ENCODE measurements at regions not wholly inside any gene's neighbourhood (a gene's known extent, or its start where the extent isn't known, plus 50 kb on each side); places are given as distances from the start of the nearest gene placed in this dataset.

GRCh38 chr15:36430726-36431265 lies 148.6 kb upstream of the CDIN1 start:
- no TSS peak for BruUV-seq (replicated peaks)
- Histone ChIP-seq H3K4me1 (ENCODE audit: control insufficient read depth in 1 of 2, insufficient read depth in 2 of 2, low read length in 2 of 2) (peaks cover 25 to 56% of the 10 kb centered on the region in 2 experiments), H4K20me1 (ENCODE audit: insufficient read depth) (no peaks in the 10 kb centered on the region), H3K9me2 (ENCODE audit: insufficient read depth) (no peaks in the 10 kb centered on the region), H3K4me3 (replicated peaks in 1 of 2; ENCODE audit: low read depth in 1 of 2, low read length in 2 of 2) (no peak overlapping the region), H3K9me3 (ENCODE audit: control insufficient read depth in 1 of 2, insufficient read depth in 1 of 2, low read depth in 1 of 2, low read length in 2 of 2) (no peaks in the 10 kb centered on the region), H3K9ac (ENCODE audit: low read length) (no peak overlapping the region), H3K79me2 (ENCODE audit: insufficient read depth, low read length) (no peaks in the 10 kb centered on the region), H3K36me3 (ENCODE audit: control insufficient read depth in 1 of 2, insufficient read depth in 2 of 2, low read length in 2 of 2) (peaks cover 0 to 8% of the 10 kb centered on the region in 2 experiments; a peak in 1 of 4 replicates), H2AFZ (ENCODE audit: low read depth, low read length, poor library complexity, severe bottlenecking) (peak overlapping the region; percentile 55), H3K4me2 (ENCODE audit: low read length) (no peak overlapping the region), H3K27me3 (ENCODE audit: insufficient read depth, low read length) (no peaks in the 10 kb centered on the region), H3K27ac (ENCODE audit: low read depth, low read length) (no peak overlapping the region)
- no peak for ATAC-seq
- intact Hi-C loops (cut with micrococcal nuclease), result no loop called here
- ChIA-PET POLR2A (no interaction called here), CTCF (no interaction called here), RAD21 (ENCODE audit: low non-redundant PET in 1 of 2, low total read pairs in 2 of 2, uncharacterized antibody in 2 of 2, unreplicated experiment in 2 of 2) (no interaction called here)
- TF ChIP-seq SP1 (IDR thresholded peaks at IDR 0.05; ENCODE audit: low read depth), result no peak
- TF ChIP-seq ATF3 (IDR thresholded peaks at IDR 0.05), result no peak
- no peak for TF ChIP-seq MAX (IDR thresholded peaks at IDR 0.05)
- TF ChIP-seq CBX3 (IDR thresholded peaks at IDR 0.05; ENCODE audit: low read depth), result no peak
- TF ChIP-seq ZFX (IDR thresholded peaks at IDR 0.05), result no peak
- no peak for TF ChIP-seq POLR2AphosphoS5 (IDR thresholded peaks at IDR 0.05; ENCODE audit: low read depth, low read length)
- no peak for TF ChIP-seq YY1 (IDR thresholded peaks at IDR 0.05; ENCODE audit: extremely low read depth, insufficient replicate concordance, low read depth, low read length)
- no peak for TF ChIP-seq TCF7L2 (IDR thresholded peaks at IDR 0.05; ENCODE audit: borderline replicate concordance, extremely low read depth, insufficient read depth, insufficient read length)
- no peak for TF ChIP-seq CEBPB (IDR thresholded peaks at IDR 0.05; ENCODE audit: low read depth)
- TF ChIP-seq EZH2phosphoT487 (IDR thresholded peaks at IDR 0.05; ENCODE audit: borderline replicate concordance), result no peak
- TF ChIP-seq CTCF (IDR thresholded peaks at IDR 0.05 in 2 of 3, conservative IDR thresholded peaks at IDR 0.05 in 1 of 3; ENCODE audit: borderline replicate concordance in 1 of 3, insufficient read depth in 1 of 3, low read depth in 2 of 3, low read length in 2 of 3), result no peak
- TF ChIP-seq JUND (IDR thresholded peaks at IDR 0.05), result no peak
- TF ChIP-seq POLR2A (IDR thresholded peaks at IDR 0.05; ENCODE audit: borderline replicate concordance, extremely low read depth, insufficient read depth, insufficient read length), result no peak
- TF ChIP-seq EGR1 (IDR thresholded peaks at IDR 0.05; ENCODE audit: low read depth), result no peak
- TF ChIP-seq RAD21 (IDR thresholded peaks at IDR 0.05; ENCODE audit: low read depth), result no peak
- TF ChIP-seq SRF (IDR thresholded peaks at IDR 0.05; ENCODE audit: low read depth), result no peak
- no peak for TF ChIP-seq EZH2 (IDR thresholded peaks at IDR 0.05)
- TF ChIP-seq REST (IDR thresholded peaks at IDR 0.05; ENCODE audit: low read depth), result no peak
- no peak for TF ChIP-seq ZNF274 (IDR thresholded peaks at IDR 0.05; ENCODE audit: low read depth, low read length)
- no peak for DNase-seq (ENCODE audit: low read depth, low spot score)

All from HCT116 (cell line).